HFF-Myc (cell line): ENCODE measurements at regions not wholly inside any gene's neighbourhood (a gene's known extent, or its start where the extent isn't known, plus 50 kb on each side); places are given as distances from the start of the nearest gene placed in this dataset.

Experiments
- DNase-seq: peaks from one replicate; pipeline ENCODE4 v3.0.0-alpha.2; 2011; ENCODE audit warnings: low read depth; ENCODE audit errors: extremely low read depth
- H3K4me3 ChIP-seq: replicated peaks from 2 replicates; pipeline ENCODE4 v1.5.1; 2011; ENCODE audit warnings: low read depth, mild to moderate bottlenecking, control low read depth, low read length
- TF ChIP-seq, protein P1 (sequence below): IDR thresholded peaks from 2 replicates; pipeline ENCODE4 v1.5.1; 2012; ENCODE audit warnings: mild to moderate bottlenecking, low read depth, low read length, control low read depth; ENCODE audit errors: missing control alignments

- no peak overlapping the region for H3K4me3 ChIP-seq
- TF ChIP-seq, protein P1, sequence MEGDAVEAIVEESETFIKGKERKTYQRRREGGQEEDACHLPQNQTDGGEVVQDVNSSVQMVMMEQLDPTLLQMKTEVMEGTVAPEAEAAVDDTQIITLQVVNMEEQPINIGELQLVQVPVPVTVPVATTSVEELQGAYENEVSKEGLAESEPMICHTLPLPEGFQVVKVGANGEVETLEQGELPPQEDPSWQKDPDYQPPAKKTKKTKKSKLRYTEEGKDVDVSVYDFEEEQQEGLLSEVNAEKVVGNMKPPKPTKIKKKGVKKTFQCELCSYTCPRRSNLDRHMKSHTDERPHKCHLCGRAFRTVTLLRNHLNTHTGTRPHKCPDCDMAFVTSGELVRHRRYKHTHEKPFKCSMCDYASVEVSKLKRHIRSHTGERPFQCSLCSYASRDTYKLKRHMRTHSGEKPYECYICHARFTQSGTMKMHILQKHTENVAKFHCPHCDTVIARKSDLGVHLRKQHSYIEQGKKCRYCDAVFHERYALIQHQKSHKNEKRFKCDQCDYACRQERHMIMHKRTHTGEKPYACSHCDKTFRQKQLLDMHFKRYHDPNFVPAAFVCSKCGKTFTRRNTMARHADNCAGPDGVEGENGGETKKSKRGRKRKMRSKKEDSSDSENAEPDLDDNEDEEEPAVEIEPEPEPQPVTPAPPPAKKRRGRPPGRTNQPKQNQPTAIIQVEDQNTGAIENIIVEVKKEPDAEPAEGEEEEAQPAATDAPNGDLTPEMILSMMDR = no peak
- no peak for DNase-seq
These were observed 53.9 kb upstream of the TAF1B start for GRCh38 chr2:9789371-9789770.

DNA sequence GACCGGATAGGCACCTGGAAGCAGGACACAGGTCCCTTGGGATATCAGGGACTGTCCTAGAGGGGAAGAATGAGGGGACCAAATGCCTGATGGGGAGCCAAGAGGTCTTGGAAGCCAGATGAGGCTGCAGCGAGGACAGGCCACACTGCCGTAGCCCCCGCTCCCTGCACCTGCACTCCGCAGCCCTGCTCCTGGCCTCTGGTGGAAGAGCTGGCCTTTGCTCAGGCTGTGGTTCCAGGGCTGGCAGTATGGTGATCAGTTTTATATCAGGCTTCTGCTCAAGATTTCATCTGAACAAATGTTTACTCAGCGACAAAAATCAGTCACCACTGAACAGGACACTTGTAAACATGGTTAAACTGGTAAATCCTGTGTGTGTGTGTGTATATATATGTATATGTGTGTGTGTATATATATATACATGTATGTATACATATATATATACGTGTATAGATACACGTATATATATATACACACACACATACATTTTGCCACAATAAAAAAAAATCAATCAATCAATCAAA is 52.5 kb upstream of the TAF1B start:
- TF ChIP-seq, protein P1 = no peak
- no peak overlapping the region for H3K4me3 ChIP-seq
- no peak for DNase-seq

DNA sequence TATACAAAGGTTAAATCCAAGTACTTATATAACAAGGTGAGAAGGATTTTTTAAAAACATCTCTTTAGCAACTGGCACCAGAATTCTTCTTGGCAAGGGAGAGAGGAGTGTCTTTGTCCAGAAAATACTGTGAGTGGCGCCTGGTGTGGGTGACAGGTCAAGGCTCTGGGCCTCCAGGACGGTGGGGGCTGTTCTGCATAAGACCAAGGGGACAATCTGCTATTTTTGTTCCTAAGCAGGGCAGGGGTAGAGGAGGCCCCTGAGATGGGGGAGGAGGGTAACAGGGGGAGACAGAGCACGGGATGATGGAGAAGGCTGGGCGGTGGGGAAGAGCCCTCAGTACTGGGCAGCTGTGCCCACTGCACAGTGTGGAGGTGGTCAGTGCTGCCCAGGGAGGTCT is 51.6 kb upstream of the TAF1B start:
- DNase-seq = no peak
- TF ChIP-seq, protein P1 = no peak
- no peak overlapping the region for H3K4me3 ChIP-seq

DNA sequence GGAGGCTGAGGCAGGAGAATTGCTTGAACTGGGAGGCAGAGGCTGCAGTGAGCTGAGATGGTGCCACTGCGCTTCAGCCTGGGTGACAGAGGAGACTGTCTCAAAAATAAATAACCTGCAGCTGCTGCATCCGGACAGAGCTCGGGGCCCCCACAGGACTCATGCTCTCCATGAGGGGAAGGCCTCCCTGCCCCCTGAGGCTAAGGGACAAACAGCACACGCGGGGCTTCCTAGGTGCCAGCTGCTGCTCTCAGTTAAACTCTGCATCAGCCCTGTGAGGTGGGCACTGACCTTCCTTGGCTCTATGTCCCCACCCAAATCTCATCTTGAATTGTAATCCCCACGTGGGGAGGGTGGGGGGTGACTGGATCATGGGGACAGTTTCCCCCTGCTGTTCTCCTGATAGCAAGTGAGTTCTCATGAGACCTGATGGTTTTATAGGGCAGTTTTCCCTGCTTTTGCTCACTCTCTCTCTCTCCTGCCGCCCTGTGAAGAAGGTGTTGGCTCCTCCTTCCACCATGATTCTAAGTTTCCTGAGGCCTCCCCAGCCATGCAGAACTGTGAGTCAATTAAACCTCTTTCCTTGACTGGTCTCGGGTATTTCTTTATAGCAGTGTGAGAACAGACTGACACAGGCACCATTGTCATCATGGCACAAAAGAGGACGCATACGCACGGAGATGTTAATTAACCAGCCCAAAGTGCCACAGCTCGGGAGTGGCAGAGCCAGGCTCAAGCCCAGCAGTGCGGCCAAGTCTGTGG is 49.9 kb upstream of the TAF1B start:
- no peak for DNase-seq
- no peak overlapping the region for H3K4me3 ChIP-seq
- TF ChIP-seq, protein P1 = no peak
